A549 (cell line): ENCODE measurements at regions not wholly inside any gene's neighbourhood (a gene's known extent, or its start where the extent isn't known, plus 50 kb on each side); places are given as distances from the start of the nearest gene placed in this dataset.

Experiments
- BHLHE40 ChIP-seq: IDR thresholded peaks from 2 replicates; pipeline ENCODE4 v1.6.1; 2012; ENCODE audit warnings: low read depth, low read length, inconsistent platforms
- CHD2 ChIP-seq: fragments of 150-350 bp; IDR thresholded peaks from 2 replicates; pipeline ENCODE4 v1.6.1; 2014; ENCODE audit warnings: low read length; ENCODE audit not compliant: partially characterized antibody
- CHD4 ChIP-seq: fragments of 200-600 bp; sonication (generic); IDR thresholded peaks from 2 replicates; pipeline ENCODE4 v1.6.1; 2016; ENCODE audit warnings: antibody characterized with exemption, mild to moderate bottlenecking, borderline replicate concordance
- CTCF ChIP-seq: fragments of >200 bp; sonication (Bioruptor Twin); formaldehyde crosslinking; IDR thresholded peaks from 3 replicates; pipeline ENCODE4 v1.5.1; 2016
- EHMT2 ChIP-seq: fragments of 200-600 bp; sonication (generic); IDR thresholded peaks from 2 replicates; pipeline ENCODE4 v1.6.1; 2016; ENCODE audit warnings: antibody characterized with exemption, low read depth, mild to moderate bottlenecking, moderate library complexity
- HDAC2 ChIP-seq: fragments of 200-600 bp; sonication (generic); IDR thresholded peaks from 2 replicates; pipeline ENCODE4 v1.6.1; 2016
- HOXB13 ChIP-seq: fragments of 250-450 bp; sonication (Bioruptor Pico); IDR thresholded peaks from 2 replicates; pipeline ENCODE4 v1.5.0; 2020; ENCODE audit warnings: low read depth, mild to moderate bottlenecking, moderate library complexity
- RCOR1 ChIP-seq: fragments of 150-350 bp; IDR thresholded peaks from 2 replicates; pipeline ENCODE4 v1.6.1; 2014; ENCODE audit warnings: antibody characterized with exemption, low read length, low read depth
- REST ChIP-seq: fragments of 200-600 bp; sonication (generic); IDR thresholded peaks from 2 replicates; pipeline ENCODE4 v1.6.1; 2016; ENCODE audit warnings: antibody characterized with exemption, mild to moderate bottlenecking, moderate library complexity

- TF ChIP-seq CTCF (no peak), BHLHE40 (no peak), HOXB13 (no peak), REST (no peak), RCOR1 (no peak), CHD2 (no peak), EHMT2 (no peak), CHD4 (no peak), HDAC2 (no peak)
Observed at GRCh38 chr3:78076379-78076778, 1036.5 kb downstream of the ROBO2 start.
